DND-41 (cell line): ENCODE measurements at regions not wholly inside any gene's neighbourhood (a gene's known extent, or its start where the extent isn't known, plus 50 kb on each side); places are given as distances from the start of the nearest gene placed in this dataset.

ENCODE experiments used
- ATAC-seq: fragments of 200-7000 bp; cut with Tn5 transposase; 3 replicates; pipeline ENCODE4 v1.9.1; 2021; ENCODE audit warnings: low read depth; ENCODE audit not compliant: insufficient read depth
- DNase-seq: peaks from one replicate; pipeline ENCODE4 v3.0.0-alpha.2; 2020
- H2AFZ ChIP-seq: 2 replicates; pipeline ENCODE4 v1.6.0; 2012; ENCODE audit warnings: low read depth, low read length
- H3K27ac ChIP-seq: 2 replicates; pipeline ENCODE4 v1.5.1; 2012; ENCODE audit warnings: low read length, inconsistent platforms
- H3K27me3 ChIP-seq: fragments of 200-600 bp; sonication (generic); 2 replicates; pipeline ENCODE4 v1.6.0; 2012; ENCODE audit warnings: low read length, mild to moderate bottlenecking, inconsistent platforms; ENCODE audit not compliant: insufficient read depth, poor library complexity
- H3K36me3 ChIP-seq: 2 replicates; pipeline ENCODE4 v1.5.1; 2012; ENCODE audit warnings: low read length, inconsistent platforms; ENCODE audit not compliant: insufficient read depth
- H3K4me1 ChIP-seq: 2 replicates; pipeline ENCODE4 v1.5.1; 2012; ENCODE audit warnings: mild to moderate bottlenecking, low read length; ENCODE audit not compliant: insufficient read depth
- H3K4me2 ChIP-seq: 2 replicates; pipeline ENCODE4 v1.6.0; 2012; ENCODE audit warnings: mild to moderate bottlenecking, moderate library complexity, low read length, inconsistent platforms; ENCODE audit not compliant: insufficient read depth
- H3K4me3 ChIP-seq, 2 experiments: fragments of 200-600 bp in 1 of 2; shearing (Covaris generic) in 1 of 2; 2 replicates each; pipeline ENCODE4 v1.5.1; 2012 to 2016; ENCODE audit warnings: inconsistent platforms in 2 of 2, low read length in 2 of 2, mild to moderate bottlenecking in 2 of 2, low read depth in 1 of 2, moderate library complexity in 1 of 2
- H3K79me2 ChIP-seq: 2 replicates; pipeline ENCODE4 v1.6.0; 2012; ENCODE audit warnings: low read length, inconsistent platforms; ENCODE audit not compliant: insufficient read depth
- H3K9ac ChIP-seq: 2 replicates; pipeline ENCODE4 v1.6.0; 2012; ENCODE audit warnings: low read depth, mild to moderate bottlenecking, inconsistent platforms, low read length, moderate library complexity
- H3K9me3 ChIP-seq: 2 replicates; pipeline ENCODE4 v1.5.1; 2012; ENCODE audit warnings: low read length, moderate library complexity, mild to moderate bottlenecking, inconsistent platforms; ENCODE audit not compliant: insufficient read depth, severe bottlenecking
- H4K20me1 ChIP-seq: 2 replicates; pipeline ENCODE4 v1.6.0; 2012; ENCODE audit warnings: low read length; ENCODE audit not compliant: insufficient read depth
- CTCF ChIP-seq: IDR thresholded peaks from 2 replicates; pipeline ENCODE4 v1.5.1; 2012; ENCODE audit warnings: borderline replicate concordance, low read length, moderate library complexity, mild to moderate bottlenecking; ENCODE audit not compliant: poor library complexity, severe bottlenecking; ENCODE audit errors: extremely low read depth
- EZH2 ChIP-seq: IDR thresholded peaks from 3 replicates; pipeline ENCODE4 v1.6.1; 2012; ENCODE audit warnings: borderline replicate concordance, low read depth, mild to moderate bottlenecking, moderate library complexity, low read length, inconsistent platforms; ENCODE audit not compliant: severe bottlenecking

GRCh38 chr4:115883847-115884246 lies 770.4 kb upstream of the NDST4 start:
- no peaks in the 10 kb centered on the region for H3K27me3 ChIP-seq
- H2AFZ ChIP-seq = no peak overlapping the region
- no peak for DNase-seq

GRCh38 chr4:115883231-115883630 lies 769.8 kb upstream of the NDST4 start:
- Histone ChIP-seq H3K9me3 (no peaks in the 10 kb centered on the region), H3K27me3 (no peaks in the 10 kb centered on the region), H4K20me1 (no peaks in the 10 kb centered on the region), H3K4me2 (no peak overlapping the region), H3K4me3 (no peak overlapping the region), H2AFZ (no peak overlapping the region), H3K79me2 (no peaks in the 10 kb centered on the region), H3K4me1 (no peaks in the 10 kb centered on the region), H3K27ac (no peak overlapping the region), H3K9ac (no peak overlapping the region), H3K36me3 (no peaks in the 10 kb centered on the region)
- no peak for DNase-seq
- no peak for TF ChIP-seq CTCF
- no peak for TF ChIP-seq EZH2
- no peak for ATAC-seq

More at GRCh38 chr4:115883847-115884246, 770.4 kb upstream of the NDST4 start:
- no peak overlapping the region for H3K27ac ChIP-seq
- no peaks in the 10 kb centered on the region for H3K36me3 ChIP-seq
- no peaks in the 10 kb centered on the region for H3K9me3 ChIP-seq
- H3K9ac ChIP-seq = no peak overlapping the region
- H4K20me1 ChIP-seq = no peaks in the 10 kb centered on the region
- H3K79me2 ChIP-seq = no peaks in the 10 kb centered on the region
- no peak for TF ChIP-seq CTCF
- no peak overlapping the region for H3K4me3 ChIP-seq
- H3K4me1 ChIP-seq = no peaks in the 10 kb centered on the region
- no peak overlapping the region for H3K4me2 ChIP-seq
- no peak for ATAC-seq

GRCh38 chr4:115873048-115873447 lies 759.6 kb upstream of the NDST4 start:
- Histone ChIP-seq H3K4me1 (no peaks in the 10 kb centered on the region), H2AFZ (no peak overlapping the region), H3K36me3 (no peaks in the 10 kb centered on the region), H3K4me3 (no peak overlapping the region), H4K20me1 (no peaks in the 10 kb centered on the region), H3K9me3 (no peaks in the 10 kb centered on the region), H3K79me2 (no peaks in the 10 kb centered on the region), H3K27ac (no peak overlapping the region), H3K4me2 (no peak overlapping the region), H3K27me3 (no peaks in the 10 kb centered on the region), H3K9ac (no peak overlapping the region)
- ATAC-seq (no peak), DNase-seq (no peak)
- TF ChIP-seq EZH2 = no peak
- peak; percentile 41 for TF ChIP-seq CTCF

- ATAC-seq (no peak), DNase-seq (no peak)
- TF ChIP-seq EZH2 (no peak), CTCF (no peak)
- H3K9me3 ChIP-seq = no peaks in the 10 kb centered on the region
- H3K27ac ChIP-seq = no peak overlapping the region
- no peak overlapping the region for H3K9ac ChIP-seq
- H3K27me3 ChIP-seq = no peaks in the 10 kb centered on the region
- H3K36me3 ChIP-seq = no peaks in the 10 kb centered on the region
- no peak overlapping the region for H3K4me3 ChIP-seq
- H3K79me2 ChIP-seq = no peaks in the 10 kb centered on the region
- no peaks in the 10 kb centered on the region for H4K20me1 ChIP-seq
- H3K4me2 ChIP-seq = no peak overlapping the region
- no peak overlapping the region for H2AFZ ChIP-seq
- H3K4me1 ChIP-seq = no peaks in the 10 kb centered on the region
Observed at GRCh38 chr4:115871596-115871995, 758.2 kb upstream of the NDST4 start.
